Stimulated activated CD4-positive, alpha-beta T cell treated with anti-CD3 and anti-CD28 coated beads, TNF-alpha, amount 100 ng/mL, for 24 hours (primary cell): ENCODE measurements at regions not wholly inside any gene's neighbourhood (a gene's known extent, or its start where the extent isn't known, plus 50 kb on each side); places are given as distances from the start of the nearest gene placed in this dataset.
"Not testable (repeated sequence)": the region's sequence is repeated elsewhere in the genome, so short reads cannot be mapped to it uniquely, and the experiment has no call there.

Source experiments
- DNase-seq, 3 experiments: peaks; one replicate each; pipeline ENCODE4 v3.0.0-alpha.2; 2020; ENCODE audit warnings: low read depth in 3 of 3

DNA sequence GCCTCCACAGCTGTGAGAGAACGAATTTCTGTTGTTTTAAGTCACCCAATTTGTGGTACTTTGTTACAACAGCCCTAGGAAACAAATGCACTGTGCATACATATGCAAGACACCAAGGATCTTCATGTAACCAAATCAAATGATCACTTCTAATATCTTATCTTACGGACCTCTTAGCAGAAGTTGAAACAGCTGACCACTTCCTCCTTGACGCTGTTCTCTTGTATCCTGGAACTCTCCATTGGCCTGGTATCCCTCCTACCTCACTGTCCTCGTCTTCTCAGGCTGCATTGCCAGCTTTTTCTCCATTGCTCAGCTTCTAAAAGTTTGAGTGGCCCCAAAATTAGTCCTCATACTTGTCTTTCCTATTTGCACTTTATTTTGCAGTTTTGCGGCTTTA lies 200.4 kb downstream of the DLEU7 start:
- DNase-seq: no peak

DNA sequence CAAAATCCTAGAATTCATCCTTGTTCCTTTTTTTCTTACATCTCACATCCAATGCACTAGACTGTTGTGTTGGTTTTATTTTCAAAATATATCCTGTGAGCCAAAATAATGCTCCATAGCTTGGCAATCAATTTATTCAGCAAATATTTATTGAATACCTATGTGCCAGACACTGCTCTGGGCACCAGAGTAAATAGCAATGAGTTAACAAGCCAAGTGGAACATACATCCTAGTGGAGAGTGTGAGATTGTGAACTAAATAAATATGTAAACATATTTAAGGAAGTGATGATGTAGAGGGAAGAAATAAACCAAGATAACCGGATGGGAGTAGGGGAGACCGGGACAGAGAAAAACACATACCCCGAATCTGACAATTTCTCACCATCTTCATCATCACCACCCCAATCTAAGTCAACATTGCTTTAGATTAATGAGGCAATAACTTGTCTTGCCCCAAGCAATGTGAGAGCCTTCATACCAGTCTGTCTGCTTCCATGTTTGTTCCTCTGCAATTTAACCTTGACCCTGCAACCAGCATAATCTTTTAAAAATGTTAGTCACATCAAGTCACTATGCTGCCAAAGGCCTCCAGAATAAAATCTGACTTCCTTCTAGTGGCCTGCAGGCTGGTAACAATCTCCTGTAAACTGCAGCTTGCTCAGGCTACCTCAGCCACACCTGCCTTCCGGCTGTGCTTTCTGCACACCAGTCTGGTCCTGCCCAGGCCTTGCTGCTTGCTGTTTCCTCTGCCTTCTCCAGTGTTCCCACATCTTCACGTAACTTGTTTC lies 199.2 kb downstream of the DLEU7 start:
- no peak for DNase-seq

DNA sequence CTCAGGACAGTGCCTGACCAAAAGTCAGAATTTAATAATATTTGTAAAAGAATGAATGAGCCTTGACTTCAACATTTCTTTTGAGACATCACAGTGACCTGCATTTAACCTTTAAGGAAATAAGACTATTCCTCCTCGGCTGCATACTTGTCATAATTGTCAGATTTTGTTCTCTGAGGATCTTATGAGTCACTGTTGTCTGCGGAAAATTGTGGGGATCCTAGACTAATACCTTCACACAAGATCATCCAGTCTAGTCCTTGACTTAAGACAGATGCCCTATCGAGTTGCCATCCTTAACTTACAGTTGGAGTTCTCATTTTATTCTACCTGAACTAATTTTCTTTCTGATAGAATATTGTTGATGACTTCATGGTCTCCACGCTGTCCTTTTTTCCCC lies 198.4 kb downstream of the DLEU7 start:
- no peak for DNase-seq

DNA sequence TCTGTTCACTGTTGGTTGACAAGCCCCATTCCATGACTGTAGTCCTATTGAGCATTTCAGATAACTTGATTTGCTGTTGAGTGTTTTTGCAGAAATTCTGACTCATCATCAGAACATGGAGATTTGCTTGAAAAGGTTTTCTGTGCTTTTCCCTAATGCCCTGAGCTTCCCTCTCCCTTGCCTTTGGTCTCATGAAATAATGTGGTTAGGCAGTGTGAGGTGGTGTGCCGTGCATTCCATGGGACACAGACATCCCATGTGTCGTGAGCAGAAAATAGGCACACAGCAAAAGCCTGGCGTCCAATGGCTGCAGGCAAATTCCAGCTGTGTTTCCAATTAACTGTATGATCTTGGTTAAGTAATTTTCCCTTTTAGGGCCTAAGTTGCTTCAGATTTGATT lies 197.4 kb downstream of the DLEU7 start:
- DNase-seq: no peak

DNA sequence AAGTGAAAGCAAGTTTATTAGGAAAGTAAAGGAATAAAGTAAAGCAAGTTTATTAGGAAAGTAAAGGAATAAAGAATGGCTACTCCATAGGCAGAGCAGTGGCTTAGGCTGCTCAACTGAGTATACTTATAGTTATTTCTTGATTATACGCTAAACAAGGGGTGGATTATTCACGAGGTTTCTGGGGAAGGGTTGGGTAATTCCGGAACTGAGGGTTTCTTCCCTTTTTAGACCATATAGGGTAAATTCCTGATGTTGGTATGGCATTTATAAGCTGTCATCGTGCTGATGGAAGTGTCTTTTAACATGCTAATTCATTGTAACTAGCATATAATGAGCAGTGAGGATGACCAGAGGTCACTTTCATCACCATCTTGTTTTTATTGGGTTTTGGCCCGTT lies 194.3 kb downstream of the DLEU7 start:
- DNase-seq: no peak

DNA sequence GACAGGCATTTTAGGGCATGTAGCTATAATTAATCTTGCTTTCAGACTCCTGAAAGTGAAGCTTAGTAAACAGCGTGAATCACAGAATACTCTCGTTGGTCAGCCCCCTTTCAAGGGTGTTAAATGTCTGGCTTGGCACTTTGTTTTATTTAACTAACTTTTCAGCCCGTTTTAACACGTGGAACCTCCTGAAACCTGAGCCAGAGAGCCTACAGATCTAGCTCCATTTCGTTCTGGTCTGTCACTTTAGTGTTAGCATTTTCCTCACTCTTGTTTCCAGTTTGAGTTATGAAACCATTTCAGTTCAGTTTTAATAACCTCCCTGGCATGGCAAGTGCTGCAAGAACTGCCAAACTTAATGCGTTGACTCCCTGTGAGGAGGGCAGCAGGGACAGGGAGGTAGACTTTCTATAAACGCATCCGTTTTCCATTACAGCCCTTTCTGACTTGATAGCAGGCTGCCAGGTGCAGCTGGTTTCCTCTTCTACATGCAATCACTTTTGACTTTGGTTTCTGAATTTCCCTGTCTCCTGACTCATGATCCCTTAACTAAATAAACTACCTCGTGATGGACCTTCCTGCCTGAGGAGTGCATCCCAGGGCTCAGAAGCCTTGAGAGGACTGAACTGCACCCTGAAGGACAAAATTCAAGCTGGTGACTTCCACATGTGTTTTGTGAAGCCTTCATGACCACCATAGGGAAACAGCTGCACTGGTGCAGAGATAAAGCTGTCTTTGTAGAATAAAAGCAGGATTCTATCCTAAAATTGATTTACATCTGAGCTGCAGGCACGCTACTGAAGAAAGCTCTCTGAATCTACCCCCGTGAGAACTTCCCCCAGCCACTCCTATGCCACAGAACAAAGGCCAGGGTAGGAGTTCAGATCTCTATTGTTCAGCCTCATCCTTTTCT lies 192.6 kb downstream of the DLEU7 start:
- DNase-seq: no peak

DNA sequence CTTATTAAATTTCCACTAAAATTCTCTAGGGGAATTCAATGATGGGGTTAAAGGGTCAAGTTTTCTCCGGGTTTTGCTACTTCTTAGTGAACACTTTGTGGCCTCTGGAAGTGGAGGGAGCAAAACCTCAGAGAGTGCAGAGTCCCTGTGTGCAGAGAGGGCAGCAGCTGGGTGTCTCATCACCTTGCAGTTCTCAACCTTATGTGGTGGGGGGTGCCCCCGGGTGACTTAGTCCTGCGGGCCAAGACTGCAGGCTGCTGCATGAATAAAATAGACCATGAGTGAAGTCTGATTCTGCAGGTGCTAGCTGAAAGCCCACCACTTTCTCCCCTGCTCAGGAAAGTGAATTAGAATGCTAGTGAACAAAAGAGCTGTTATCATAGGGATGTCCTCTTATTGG lies 191.6 kb downstream of the DLEU7 start:
- DNase-seq: no peak

DNA sequence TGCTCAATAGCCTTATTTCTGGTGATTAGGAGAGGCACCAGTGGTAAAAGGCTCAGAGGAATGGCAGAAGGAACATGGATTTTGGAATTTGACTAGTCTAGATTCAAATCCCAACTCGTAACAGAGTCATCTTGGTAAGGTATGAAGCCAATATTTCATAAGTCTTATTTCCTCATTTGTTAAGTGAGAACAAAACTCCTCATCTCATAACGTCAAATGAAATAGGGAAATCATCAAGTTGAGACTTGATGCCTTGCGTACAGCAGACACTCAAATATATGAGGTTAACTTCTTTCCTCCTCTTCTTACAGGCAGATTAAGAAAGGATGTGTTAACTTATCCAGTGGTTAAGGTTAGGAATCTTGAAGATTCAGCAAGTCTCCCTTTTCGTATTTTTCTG lies 189.2 kb downstream of the DLEU7 start:
- no peak for DNase-seq

DNA sequence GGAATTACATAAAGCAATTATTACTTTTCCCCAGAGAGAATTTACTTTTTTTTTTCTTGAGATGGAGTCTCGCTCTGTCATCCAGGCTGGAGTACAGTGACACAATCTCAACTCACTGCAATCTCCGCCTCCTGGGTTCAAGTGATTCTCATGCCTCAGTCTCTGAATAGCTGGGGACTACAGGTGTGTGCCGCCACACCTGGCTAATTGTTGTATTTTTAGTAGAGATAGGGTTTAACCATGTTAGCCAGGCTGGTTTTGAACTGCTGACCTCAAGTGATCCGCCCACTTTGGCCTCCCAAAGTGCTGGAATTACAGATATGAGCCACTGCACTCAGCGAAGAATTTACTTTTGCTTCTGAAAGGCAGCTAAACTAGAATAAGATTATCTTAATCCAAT lies 181.6 kb downstream of the DLEU7 start:
- DNase-seq: not testable (repeated sequence)

DNA sequence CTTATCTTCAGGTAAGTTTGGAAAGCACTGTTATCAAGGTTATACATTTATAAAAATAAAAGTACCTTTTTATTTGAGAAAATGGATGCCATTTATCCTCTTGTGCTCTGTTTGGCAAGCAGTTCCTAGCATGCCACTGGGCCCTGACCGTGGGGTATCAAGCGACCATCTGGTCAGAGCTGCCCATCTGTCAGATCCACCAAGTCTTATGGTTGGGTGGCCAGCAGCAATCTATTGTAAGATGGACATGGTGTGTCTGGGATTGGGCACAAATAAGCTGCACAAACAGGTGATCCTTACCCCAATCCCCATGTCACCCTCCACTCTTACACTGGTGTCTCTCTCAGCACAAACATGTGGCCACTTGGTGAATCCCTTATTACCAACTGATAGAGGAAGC lies 178.5 kb downstream of the DLEU7 start:
- no peak for DNase-seq

DNA sequence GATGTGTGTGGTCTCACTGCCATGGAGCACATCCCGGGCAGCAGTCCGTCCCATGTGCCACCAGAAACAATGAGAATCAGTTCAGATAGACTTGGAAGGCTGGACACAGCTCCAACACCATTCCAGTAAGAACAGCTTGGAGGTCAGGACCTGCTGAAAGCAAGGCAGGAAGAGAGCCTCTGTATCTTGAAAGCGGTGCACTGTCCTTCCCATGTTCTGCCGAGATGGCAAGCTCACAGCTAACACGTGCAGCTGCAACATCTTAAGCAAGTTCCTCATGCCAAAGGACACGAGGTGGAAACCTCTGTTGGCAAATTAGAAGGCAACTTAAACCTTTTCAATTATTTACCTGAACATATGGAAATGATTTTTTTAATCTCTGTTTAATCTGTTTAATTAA lies 175.4 kb downstream of the DLEU7 start:
- DNase-seq: no peak

DNA sequence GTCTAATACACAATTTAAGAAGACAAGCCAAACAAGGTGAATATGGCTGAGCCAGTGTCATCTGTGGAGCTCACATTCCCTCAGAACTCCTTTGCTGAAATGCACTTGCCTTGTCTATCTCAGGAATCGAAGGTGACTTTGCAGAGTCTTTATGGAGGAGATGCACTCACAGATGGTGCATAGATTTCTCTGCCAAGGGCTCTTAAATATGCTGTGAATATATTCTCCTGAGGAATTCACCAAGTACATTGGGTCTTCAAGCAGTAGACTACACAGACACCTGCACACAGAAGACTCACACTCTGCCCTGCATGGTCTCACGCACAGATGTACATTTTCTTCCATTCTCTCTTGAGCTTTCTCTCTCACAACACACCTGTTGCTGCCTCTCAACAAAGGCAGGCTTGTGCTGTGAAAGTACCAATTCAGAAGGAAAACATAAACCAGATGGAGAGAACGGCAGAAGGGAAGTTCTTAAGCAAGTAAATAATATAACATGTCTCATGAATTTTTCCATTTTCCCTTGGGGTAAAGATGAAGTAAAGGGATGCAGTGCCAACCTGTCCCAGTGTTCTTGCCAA lies 174.7 kb downstream of the DLEU7 start:
- no peak for DNase-seq

DNA sequence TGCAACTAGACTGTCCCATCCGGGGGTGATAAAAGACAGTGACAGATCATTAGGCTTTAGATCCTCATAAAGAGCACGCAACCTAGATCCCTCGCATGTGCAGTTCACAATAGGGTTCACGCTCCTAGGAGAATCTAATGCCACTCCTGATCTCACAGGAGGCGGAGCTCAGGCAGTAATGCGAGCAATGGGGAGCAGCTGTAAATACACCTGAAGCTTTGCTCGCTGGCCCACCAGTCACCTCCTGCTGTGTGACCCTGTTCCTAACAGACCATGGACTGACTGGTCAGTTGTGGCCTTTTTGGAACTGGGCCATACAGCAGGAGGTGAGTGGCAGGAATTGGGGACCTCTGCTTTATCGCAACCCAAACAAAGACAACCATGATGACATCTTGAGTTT lies 173.2 kb downstream of the DLEU7 start:
- DNase-seq: no peak

DNA sequence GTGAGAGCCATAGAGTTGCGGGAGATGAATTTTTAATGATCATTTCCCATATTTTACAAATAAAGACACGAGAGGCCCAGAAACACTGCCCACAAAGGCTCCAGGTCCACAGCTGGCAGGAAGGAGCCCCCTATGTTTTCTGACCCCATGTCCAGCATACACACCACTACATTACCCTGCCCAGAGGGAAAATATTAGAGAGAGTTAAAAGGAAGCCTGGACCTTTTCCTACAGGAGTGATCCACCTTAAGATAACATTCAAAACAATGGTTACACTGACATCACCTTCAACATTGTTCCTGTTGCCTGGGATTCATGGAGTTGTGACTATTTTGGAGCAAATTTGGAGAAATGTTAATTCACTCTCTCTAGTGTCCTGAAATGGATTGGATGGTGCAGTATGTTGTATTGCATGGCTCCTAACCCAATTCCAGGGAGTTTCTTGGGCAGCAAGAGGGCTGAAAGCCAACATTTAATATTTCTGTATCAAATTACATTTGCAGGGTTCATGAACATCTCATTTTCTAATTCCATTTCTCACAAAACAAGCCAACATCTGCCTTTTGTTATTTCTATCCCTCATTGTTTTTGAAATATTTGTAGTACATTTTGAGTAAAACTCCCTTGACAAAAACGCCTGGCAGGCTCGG lies 172.5 kb downstream of the DLEU7 start:
- no peak for DNase-seq

DNA sequence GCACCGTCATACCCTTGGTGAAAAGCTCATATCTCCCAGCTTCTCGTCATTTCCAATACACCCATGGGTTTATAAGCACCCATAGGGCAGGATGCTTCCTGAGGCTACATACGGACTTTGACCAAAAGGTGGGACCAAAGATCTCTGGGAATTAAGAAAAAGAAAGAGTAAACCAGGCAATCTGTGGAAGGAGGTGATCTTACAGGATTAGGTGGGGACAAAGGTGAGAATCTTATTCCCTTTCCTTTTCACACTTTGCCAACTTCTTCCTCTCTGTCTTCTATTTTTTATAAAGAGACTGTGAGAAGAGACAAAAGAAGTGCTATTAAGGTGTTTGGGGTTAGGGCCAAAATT lies 172.0 kb downstream of the DLEU7 start:
- DNase-seq: no peak

DNA sequence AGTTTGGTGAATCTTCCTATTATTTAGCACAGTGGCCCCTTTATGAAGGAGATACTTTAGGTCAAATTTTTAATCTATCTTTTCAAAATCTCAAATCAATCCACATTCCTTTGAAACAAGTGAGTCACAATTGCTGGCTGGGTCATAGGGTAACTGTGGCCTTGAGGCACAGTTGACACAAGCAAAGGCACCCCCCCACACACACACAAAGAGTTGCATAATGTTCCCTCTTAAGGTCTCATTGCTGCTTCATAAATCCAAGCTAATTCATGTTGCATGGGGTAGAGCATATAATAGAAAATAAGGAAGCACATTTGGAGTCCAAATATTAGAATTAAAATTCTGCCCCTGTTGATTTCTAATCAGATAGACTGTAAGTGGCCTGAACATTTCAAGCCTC lies 171.5 kb downstream of the DLEU7 start:
- DNase-seq: no peak

DNA sequence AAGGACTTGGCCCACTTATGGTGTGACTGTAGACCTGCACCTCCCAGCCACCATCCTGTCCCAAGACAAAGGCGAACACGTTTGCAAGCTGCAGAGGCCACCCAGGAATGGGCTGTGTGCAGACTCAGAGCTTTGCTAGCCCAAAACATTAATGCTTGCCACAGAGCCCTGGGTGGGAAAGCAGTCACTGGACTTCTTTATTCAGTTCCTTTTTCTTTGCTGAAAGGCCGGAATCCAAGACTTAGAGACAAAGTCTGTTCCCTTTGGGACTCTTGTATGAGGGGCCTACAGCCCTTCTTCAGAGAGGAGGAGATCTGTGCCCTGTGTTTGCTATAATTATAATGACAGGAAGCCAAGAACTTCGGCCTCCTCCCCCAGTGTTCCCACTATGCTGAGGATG lies 167.8 kb downstream of the DLEU7 start:
- DNase-seq: no peak

DNA sequence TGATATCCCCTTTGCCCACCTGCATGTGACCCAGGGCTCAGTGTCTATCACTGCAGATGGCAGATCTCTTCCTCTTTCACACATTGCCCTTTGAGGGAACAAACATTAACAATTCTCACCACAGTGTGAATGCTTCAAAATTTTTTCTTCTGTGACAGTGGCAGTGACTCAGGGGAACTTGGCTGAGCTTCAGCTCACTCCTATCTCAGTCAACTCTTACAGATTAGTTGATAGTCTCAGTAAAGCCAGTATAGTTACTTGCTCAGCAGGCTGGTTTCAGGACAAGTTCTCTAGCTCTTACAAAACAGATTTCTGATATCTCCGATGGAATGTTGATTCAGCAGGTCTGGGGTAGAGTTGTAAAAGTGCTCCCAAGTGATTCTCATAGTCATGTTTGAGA lies 166.9 kb downstream of the DLEU7 start:
- DNase-seq: no peak

DNA sequence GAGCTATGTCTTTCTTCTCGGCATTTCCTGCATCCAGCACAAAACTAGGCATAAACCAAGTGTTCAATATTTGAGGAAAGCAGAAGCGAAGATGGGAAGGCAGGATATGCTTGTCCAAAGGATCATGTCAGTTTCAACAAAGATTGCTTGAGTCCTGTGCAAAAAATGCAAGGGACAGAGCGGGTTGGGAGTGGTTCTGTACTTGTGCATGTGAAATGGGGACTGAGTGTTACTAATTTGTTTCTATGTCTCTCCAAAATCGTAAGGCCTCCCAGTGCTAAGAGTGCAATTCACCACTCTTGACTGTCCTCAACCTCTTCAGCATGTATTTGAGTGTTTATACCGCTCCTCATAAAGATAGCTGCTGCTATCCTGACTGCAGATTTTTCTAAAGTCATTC lies 166.2 kb downstream of the DLEU7 start:
- DNase-seq: no peak

DNA sequence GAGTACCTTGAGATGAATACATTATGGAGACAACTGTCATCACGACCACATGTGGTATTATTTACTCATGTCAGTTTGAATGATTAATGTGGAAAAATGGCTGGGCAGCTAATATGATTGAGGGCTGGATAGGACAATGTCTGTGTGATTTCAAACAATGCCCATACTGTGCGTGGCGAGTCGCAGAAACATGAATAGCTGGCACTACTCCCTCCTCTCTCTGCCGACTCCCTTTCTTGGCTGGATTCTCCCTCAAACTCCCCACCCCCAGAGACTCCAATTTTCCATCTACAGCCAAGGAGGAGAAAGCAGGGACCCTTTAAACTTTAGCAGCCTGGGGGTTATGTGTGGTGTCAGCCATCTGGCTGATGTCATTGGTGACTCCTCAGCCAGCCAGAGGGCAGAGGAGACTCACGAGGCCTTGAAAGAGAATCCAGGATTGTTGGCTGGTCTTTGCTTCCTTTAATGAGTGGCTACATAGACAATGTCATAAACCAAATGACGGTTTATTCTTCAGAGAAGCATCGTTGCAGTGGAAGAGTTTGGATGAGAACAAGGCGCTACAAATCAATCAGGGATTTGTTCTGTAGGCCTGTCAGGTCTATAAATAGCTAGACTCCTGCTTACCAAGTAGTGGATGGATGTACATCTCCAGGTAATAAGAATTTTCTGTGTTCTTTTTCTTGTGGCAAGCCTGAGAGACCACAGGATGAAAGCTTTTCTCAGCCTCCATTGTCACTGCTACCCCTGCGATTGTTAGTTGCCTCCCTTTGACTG lies 165.6 kb downstream of the DLEU7 start:
- DNase-seq: no peak

DNA sequence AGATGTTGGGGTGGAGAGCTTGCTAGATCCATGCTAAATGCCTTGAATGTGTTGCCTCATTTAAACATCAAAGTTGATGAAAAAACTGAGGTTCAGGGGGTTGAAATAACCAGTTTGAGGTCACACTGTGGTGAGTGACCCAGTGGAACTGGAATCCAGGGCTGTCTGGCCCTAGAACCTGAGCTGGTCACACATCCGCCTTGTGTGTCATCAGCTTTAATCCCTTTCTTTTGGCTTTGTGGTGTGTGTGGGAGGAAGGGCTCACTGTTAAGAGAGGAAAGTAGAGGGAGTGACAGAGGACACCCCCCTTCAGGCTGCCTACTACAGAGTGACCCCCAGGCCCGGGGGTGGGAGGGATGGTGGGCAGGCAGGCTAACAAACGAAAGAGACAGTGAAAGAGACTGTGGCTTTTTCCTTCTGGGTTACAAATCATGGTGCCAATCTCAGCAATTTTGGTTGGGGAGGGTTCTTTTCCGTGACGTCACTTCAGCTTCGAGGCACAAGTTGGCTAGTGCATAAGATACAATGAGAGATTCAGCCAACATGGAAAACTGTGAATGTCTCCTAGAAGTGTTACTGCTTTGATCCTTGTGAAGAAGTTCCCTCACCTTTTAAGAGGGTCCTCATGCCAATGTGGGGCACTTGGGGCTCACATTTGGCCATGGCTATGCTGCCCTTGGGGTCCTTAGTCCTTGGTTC lies 164.9 kb downstream of the DLEU7 start:
- no peak for DNase-seq
